HG02884 (cell line): ENCODE measurements at regions not wholly inside any gene's neighbourhood (a gene's known extent, or its start where the extent isn't known, plus 50 kb on each side); places are given as distances from the start of the nearest gene placed in this dataset.
"Not testable (repeated sequence)": the region's sequence is repeated elsewhere in the genome, so short reads cannot be mapped to it uniquely, and the experiment has no call there.

ENCODE experiments used
- ATAC-seq: cut with Tn5 transposase; IDR thresholded peaks from one replicate; pipeline ENCODE4 v1.9.1; 2021; ENCODE audit warnings: mild to moderate bottlenecking, moderate library complexity; ENCODE audit not compliant: unreplicated experiment

DNA sequence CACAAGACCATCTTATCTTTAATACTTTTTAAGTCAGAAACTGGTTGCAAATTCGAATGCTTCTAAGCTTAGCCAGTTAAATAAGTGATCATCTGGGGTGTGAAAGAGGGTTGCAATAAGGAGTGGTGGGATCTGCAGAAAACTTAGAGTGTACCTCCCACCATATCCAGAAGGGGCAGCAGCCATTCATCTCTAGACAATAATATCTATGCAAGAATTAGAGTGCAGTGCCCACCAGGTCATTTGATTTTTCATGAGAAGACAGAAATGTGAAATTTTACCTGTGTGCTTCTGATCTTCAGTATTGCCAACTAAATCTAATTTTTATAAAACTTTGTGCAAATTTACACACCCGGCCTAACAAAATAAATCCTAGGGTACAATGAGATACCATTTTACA, 127.2 kb upstream of the SP4 start:
- ATAC-seq = no peak

DNA sequence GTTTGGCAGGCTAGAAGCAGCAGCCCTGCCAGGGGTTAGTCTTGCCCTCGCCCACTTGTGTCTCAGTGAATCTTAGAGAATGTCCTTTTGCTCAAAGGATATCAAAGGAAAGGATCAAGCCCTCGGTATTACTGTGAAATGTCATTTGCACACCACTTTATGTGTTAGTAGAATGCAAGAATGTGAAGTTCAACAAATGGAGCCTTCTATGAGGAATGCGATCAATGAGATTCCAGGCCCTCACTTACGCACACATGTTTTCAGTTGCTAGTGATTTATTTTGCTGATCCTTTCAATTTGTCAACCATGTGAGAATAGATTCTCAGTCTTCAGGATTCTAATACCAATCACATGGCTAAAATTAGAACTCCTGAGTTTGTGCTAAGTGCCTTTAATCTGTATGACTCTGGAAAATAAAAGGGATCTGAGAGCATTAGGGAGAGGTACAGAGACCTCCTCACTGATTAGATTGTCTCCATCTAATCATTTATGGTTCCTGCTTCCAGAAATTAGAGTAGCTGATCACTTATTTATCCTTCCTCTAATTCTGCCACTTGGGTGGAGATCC, 123.0 kb upstream of the SP4 start:
- no peak for ATAC-seq

DNA sequence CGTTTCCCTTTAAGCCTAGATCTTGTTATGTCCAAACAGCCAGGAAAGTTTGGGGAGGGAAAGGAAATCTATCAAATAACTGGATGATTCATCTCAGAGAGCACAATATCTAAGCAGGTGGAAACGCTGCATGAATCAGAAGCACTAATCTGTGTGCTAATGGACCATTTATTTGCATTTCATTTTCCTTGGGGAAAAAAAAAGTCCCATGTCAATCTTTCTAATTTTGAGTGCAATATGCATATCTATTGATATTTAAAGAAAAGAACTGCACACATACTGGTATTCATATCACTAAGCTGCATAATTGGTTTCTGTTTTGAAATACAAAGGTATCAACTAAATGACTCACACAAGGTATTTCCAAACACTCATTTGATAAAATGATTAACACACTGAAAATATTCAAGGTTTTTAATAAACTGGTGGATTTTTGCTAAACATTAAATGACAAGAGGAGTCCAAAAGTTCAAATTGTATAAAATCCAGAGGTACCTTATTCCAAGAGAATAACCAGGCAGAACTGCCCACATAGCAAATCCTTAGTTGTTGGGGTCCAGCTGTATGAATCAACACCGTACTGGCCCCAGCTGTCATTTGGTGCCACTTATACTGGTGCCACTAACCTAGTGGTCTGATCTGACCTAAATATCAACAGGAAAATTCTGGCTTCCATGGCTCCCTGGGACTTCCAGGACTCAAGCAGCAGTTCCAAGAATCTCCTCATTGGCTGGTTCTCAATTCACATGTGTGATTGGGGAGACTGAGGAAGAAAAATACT, 122.2 kb upstream of the SP4 start:
- no peak for ATAC-seq

DNA sequence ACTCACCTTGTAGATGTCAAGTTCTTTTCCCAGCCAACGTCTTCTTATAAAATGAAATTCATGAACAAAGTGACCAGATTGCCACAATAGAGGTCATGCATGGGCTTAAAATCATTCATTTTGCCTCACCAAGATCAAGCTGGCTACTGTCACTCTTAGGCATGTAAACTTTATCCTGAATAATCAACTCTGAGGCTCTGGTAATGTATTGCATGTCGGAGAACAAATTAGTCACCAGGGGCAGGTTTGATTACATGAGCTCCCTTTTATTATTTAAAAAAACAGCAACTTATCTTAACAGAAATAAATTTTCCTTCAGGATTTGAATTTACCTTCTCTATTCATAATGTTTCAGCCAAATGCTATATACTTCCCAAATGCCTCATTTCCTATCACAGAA, 112.9 kb upstream of the SP4 start:
- ATAC-seq = no peak

DNA sequence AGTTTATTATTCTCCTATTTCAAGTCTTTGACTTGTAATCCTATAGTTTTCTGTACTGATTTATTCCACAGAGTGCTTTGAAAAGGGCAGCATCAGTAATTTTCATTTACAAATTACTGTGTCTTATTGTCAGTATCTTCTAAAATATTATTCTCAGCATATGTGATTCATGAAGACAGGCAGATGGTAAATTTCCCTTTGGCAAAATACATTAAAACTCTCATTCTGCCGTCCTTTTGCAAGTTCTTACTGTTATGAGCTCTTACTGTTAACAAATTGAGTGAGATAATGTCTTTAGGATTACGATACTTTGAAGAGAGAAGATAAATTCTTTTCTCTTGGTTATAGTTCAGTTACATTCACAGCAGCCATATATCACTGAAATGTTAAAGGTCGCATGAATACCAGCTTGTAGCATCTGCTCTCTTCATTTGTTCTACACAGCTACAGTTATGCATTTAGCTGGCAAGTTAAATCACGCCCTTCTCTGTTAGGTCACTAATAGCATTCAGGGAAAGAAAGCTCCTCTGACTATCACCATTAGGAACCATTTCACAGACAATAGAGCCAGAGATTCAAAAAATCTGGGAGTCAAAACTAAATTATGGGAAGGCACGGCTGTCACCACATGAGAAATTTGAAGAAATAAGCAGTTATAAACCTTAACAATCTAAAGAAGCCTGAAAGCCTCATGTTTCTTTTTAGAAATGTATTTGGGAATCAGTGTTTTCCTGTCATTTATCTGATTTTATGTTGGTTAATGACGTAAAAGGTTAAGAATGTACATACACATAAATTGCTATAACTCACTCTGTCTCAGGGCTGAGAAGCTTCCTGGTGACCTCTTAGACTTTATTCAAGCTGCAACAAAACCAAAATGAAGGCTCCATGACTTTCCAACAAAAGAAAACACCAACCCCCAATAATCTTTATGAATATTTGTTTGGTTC, 109.6 kb upstream of the SP4 start:
- ATAC-seq = no peak

DNA sequence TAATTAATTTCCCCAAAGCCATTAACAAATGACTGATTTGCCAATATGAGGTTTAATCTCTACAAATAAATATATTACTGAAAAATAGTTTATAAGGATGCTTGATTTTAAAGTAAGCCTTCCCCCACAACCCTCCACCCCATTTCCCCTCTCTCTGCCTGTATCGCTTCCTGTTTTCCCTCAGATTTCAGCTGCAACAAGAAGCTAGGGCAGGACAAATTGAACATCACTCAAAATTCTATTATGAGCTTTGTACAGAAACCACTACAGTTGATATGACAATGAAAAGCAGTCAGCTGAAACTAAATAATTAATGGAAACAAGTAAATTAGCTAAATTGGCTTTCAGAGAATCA, 109.0 kb upstream of the SP4 start:
- ATAC-seq = no peak

DNA sequence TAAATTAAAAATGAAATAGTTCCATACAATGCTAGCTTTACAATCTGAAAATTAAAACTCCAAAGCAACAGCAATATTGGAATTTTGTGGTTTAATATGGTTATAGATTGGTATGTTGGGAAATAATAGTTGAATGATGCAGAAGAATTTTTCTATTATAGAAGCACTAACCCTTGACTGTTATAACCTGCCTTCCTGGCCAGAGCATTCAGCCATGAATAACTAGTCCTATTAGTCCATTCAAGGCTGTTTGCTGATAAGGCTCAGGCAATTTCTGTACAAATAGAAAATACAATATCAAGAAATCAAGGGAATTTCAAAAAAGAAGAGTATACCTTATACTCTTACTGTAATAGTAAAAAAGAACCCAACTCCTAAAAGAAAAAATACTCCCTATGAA, 101.6 kb upstream of the SP4 start:
- no peak for ATAC-seq

DNA sequence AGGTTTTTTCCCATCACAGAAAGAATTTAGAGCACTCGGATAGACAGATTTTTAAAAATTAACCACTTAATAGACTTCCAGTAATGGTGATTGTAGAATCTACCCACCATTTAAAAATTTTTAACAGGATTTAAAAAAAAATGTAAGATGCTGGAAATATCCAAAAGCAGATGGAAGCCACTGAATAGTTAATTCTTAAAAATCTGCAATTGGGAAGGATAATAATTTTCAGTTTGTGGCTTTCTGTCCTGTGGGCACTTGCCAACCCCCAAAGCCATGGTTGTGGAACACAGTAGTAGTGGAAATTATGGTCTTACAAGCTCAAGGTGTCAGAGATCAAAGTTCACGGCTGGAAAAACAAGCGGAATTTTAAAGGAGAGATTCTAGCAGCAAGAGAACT, 101.0 kb upstream of the SP4 start:
- ATAC-seq = no peak

DNA sequence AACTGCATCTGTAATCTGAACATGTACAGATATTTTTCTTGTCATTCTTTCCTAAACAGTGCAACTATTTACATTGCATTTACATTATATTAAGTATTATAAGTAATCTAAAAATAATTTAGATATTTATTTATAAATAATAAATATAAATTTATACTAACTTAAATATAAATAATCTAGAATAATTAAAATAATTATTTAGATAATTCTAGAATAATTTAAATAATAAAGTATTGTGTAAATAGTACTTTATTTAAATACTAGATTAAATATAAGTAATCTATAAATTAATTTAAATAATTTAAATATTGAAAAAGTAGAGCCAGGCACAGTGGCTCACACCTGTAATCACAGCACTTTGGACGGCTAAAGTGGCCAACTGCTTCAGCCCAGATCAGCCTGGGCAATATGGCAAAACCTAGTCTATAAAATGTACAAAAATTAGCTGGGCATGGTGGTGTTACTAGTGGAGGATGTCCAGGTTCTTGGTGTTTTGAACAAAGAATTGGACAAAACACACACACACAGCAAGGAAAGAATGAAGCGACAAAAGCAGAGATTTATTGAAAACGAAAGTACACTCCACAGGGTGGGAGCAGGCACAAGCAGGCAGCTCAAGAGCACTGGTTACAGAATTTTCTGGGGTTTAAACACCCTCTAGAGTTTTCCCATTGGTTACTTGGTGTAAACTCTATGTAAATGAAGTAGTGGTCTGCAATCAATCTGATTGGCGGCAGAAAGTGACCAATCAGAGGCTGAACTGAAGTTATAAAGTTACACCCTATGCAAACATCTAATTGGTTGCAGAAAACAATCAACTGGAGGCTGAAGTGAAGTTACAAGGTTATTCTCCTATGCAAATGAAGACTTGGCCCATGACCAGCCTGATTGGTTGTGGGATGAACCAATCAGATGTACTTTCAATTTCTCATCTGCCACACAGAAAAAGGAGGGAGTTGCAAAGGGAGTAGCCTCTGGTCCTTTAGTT, 100.2 kb upstream of the SP4 start:
- no peak for ATAC-seq

DNA sequence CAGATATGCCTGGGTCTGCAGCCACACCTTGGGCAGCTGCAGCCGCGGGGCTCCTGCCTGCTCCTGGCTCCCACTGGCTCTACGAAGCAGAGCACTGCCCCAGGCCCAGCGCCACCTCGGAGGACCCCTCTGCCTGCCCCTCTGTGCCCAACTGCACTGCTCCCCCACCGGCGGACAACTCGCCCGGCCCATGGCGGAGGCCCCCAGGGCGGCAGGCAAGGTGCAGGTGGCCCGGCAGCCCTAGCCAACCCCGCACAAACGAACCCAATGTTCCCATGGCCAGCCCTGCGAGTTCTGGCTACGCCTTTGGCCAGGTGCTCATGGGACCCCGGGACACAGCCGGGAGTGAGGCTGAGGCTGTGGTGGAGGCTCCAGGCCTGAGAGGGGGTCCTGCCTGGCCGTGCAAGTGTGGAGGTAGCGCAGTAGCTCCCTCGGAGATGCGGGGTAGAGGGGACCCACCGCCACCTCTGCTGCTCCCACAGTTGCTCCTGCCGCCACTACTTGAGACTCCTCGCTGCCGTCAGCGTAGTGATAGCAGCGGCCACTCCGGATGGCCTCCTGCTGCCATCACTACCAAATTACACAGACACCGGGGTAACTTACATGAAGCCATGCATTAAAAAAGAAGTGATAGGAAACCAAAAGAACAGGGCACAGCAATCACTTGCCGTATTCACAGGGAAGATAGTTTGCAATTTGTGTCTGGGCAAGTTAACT, 97.3 kb upstream of the SP4 start:
- ATAC-seq = no peak

DNA sequence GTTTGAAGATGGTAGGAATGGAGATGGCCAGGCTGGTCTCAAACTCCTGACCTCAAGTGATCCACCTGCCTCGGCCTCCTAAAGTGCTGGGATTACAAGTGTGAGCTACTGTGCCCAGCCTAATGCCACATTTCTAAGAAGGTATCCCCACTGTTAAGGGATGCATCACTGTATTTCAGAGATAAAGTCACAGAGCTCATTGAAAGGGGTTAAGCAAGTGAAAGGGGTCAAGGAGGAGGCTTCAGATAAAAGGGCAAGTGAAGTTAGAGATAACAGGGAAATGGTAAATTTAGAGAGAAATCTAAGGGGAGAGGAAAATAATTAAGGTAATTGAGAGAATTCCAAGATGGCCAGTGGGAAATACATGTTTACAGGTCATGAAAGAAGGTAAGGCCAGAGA, 93.0 kb upstream of the SP4 start:
- ATAC-seq = no peak

DNA sequence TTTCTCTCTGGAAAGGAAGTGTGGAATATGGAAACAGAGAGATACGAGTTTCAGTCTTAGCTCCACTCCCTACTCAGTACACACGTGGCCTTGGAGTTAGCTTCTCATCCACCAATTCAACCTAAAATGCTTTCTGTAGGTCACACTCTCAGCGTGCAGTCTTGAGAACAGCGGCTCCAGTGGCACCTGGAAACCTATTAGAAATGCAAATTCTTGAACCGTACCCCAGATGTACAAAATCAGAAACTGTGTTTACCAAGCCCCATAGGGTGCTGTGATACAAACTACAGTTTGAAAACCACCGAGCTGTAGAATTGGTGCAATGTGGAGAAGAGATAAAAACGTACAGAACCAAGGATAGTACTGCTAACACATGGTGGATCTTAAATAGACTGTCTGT, 91.1 kb upstream of the SP4 start:
- ATAC-seq = no peak

DNA sequence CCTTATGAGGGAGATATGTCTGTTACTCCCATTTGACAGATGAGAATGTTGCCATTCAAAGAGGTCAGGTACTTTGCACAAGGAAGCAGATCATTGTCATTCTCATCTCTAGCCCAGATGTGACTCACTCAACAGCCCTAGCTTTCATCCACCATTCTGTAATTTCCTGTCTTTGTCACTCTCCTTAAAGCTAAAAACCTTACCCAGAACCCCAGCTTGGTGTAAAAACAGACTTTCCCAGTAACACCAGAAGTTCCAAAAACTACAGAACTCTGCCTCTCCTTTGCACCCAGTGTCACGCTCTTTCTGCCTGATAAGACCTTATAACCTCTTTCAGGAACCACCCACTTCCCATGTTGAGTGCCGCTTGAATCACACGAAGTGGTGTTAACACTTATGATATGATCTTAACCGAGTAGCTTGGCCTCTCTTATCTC, 89.1 kb upstream of the SP4 start:
- ATAC-seq = no peak

DNA sequence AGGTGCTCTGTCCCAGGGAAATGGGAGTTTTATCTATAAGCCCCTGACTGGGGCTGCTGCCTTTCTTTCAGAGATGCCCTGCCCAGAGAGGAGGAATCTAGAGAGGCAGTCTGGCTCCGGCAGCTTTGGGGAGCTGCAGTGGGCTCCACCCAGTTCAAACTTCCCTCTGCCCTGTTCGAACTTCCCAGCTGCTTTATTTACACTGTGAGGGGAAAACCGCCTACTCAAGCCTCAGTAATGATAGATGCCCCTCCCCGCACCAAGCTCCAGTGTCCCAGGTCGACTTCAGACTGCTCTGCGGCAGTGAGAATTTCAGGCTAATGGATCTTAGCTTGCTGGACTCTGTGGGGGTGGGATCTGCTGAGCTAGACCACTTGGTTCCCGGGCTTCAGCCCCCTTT, 83.0 kb upstream of the SP4 start:
- not testable (repeated sequence) for ATAC-seq

DNA sequence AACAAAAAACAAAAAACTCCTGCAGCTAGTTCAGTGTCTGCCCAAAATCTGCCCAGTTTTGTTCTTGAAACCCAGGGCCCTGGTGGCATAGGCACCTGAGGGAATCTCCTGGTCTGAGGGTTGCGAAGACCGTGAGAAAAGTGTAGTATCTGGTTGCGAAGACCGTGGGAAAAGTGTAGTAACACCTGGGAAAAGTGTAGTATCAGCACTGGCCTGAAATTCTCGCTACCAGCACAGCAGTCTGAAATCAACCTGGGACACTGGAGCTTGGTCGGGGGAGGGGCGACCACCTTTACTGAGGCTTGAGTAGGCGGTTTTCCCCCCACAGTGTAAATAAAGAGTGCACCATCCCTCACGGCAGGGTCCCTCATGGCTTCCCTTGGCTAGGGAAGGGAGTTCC, 82.5 kb upstream of the SP4 start:
- no peak for ATAC-seq

DNA sequence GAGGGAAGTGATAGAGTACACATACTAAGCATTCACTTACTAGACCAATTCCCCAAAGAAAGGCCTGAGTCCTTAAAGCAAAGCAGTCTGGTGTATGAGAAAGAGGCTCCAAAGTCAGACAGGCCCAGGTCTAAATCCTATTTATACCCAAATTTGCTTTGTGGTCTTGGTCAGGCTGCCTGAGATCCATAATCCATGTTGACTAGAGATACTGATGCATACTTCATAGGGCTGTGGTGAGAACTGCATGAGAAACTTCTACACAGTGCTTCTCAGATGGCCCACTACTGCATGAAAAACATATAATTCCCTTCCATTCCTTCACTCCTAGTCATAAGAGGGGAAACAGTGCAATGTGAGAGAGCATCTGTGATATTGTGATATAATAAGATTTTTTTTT, 81.6 kb upstream of the SP4 start:
- ATAC-seq = no peak

DNA sequence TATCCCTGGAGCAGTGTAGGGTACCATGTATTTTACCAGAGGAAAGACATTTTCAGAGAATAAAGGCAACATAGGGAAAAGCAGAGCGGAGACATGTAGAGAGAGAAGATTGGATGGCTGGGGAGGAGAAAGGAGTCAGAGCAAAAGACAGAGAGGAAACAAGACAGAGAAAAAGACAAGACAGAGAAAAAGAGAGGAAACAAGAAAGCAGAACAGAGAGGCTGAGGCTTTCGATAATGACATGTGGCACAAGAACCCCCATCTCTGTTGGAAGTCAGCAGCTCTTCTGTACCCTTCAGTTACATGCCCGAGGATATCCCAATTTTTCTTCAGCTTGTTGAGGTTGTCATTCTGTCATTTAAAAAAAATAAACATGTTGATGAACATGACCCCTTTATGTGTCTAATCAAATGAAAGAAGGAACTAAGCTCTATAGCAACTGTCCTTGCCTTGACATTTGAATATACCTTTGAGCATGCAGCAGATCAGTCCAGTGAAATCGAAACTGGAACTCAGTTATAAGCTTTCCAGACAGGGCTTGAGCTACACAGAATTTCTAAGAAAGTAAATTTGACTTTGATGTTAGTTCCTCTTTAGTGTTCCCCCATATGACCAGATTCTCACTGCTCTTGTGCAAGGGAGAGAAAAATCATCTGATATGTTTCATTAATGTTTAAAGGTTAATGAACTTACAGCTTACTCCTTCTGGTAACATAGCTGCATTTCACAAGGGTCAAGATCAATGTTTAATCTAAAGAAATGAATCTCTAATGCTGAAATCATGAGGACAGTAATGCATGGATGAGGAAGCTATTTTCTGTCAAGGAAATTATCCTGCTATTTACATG, 75.1 kb upstream of the SP4 start:
- ATAC-seq = peak; percentile 81

DNA sequence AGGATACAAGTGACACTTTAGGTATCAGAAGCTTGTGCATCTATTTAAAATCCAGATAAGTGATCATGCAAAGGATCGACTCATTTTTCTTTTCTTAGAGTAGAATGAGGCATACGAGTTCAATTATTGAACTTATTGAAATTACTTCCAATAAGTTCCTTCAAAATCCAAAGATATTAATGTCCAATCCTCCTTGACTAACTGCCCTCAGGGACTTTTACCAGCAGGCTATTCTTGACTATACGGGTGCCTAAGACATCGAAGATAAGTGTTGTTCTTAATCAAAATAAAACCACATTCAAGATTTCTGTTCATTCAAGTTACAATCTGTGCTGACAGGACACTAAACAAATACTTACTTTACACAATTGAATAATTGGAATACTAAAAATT, 74.5 kb upstream of the SP4 start:
- no peak for ATAC-seq

DNA sequence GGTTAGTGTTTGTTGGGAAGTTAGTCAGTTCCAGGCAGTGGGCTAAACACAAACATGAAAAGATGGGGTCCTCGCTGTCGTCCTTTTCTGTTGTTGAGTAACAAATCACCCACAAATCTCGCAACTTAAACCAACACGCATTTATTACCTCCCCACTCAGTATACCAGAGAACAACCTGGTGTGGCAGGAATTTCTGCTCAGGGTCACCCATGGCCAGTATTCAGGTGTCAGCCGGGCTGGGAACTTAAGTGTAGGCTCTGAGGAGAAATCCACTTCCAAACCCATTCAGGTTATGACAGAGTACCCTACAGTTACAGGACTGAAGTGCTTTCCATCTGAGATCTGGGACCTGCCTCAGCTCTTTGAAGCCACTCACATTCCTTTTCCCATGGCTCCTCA, 73.6 kb upstream of the SP4 start:
- no peak for ATAC-seq
